ENCODE measurements at regions not wholly inside any gene's neighbourhood (a gene's known extent, or its start where the extent isn't known, plus 50 kb on each side); places are given as distances from the start of the nearest gene placed in this dataset.
"Not testable (repeated sequence)": the region's sequence is repeated elsewhere in the genome, so short reads cannot be mapped to it uniquely, and the experiment has no call there.

GRCh38 chr16:29288711-29289474 is 117.6 kb downstream of the NPIPB11 start:
- TF ChIP-seq POLR2A (IDR thresholded peaks at IDR 0.05; ENCODE audit: low read length); GATA1 (IDR thresholded peaks at IDR 0.05; ENCODE audit: low read depth, low read length): not testable (repeated sequence)
